Liver (tissue), 8 donors: ENCODE measurements at regions not wholly inside any gene's neighbourhood (a gene's known extent, or its start where the extent isn't known, plus 50 kb on each side); places are given as distances from the start of the nearest gene placed in this dataset.

Experiments
- DNase-seq: peaks from one replicate; pipeline ENCODE4 v3.0.0-alpha.2; 2017; ENCODE audit warnings: low spot score
- H3K27ac ChIP-seq, 2 donors: one replicate each; pipeline ENCODE4 v1.7.0; 2013; ENCODE audit warnings: inconsistent platforms in 2 of 2, low read length in 2 of 2, control low read depth in 1 of 2, low read depth in 1 of 2, mild to moderate bottlenecking in 1 of 2
- H3K27me3 ChIP-seq, 4 donors: one replicate each; pipeline versions ENCODE4 v1.6.1 to v1.7.0; 2013; ENCODE audit warnings: low read length in 3 of 4, inconsistent platforms in 1 of 4, mild to moderate bottlenecking in 1 of 4, moderate library complexity in 1 of 4; ENCODE audit not compliant: control insufficient read depth in 4 of 4, insufficient read depth in 4 of 4
- H3K36me3 ChIP-seq, 4 donors: one replicate each; pipeline versions ENCODE4 v1.6.1 to v1.7.0; 2013; ENCODE audit warnings: low read length in 3 of 4, mild to moderate bottlenecking in 3 of 4, low read depth in 1 of 4, moderate library complexity in 1 of 4; ENCODE audit not compliant: control insufficient read depth in 4 of 4, insufficient read depth in 3 of 4
- H3K4me1 ChIP-seq, 4 donors: one replicate each; pipeline versions ENCODE4 v1.6.1 to v1.7.0; 2013; ENCODE audit warnings: low read length in 3 of 4, mild to moderate bottlenecking in 3 of 4, moderate library complexity in 1 of 4; ENCODE audit not compliant: control insufficient read depth in 4 of 4, insufficient read depth in 4 of 4
- H3K4me3 ChIP-seq, 3 donors: one replicate each; pipeline versions ENCODE4 v1.6.1 to v1.7.0; 2013; ENCODE audit warnings: low read length in 3 of 3, control low read depth in 1 of 3, low read depth in 1 of 3, mild to moderate bottlenecking in 1 of 3
- H3K9ac ChIP-seq, 2 donors: one replicate each; pipeline ENCODE4 v1.7.0; 2013; ENCODE audit warnings: low read length in 2 of 2, mild to moderate bottlenecking in 2 of 2, moderate library complexity in 2 of 2, control low read depth in 1 of 2, low read depth in 1 of 2
- H3K9me3 ChIP-seq, 4 donors: one replicate each; pipeline versions ENCODE4 v1.6.1 to v1.7.0; 2013; ENCODE audit warnings: low read length in 3 of 4; ENCODE audit not compliant: control insufficient read depth in 4 of 4
- EGR1 ChIP-seq, 2 donors: IDR thresholded peaks; 2 replicates each; pipeline ENCODE4 v1.6.1; 2016 to 2018; ENCODE audit warnings: antibody characterized with exemption in 2 of 2, low read depth in 2 of 2
- FOXA1 ChIP-seq: IDR thresholded peaks from 2 replicates; pipeline ENCODE4 v1.6.1; 2016; ENCODE audit warnings: antibody characterized with exemption
- FOXA2 ChIP-seq: IDR thresholded peaks from 2 replicates; pipeline ENCODE4 v1.6.1; 2016; ENCODE audit warnings: antibody characterized with exemption
- GABPA ChIP-seq, 2 donors: IDR thresholded peaks in 1 of 2; conservative IDR thresholded peaks in 1 of 2; 2 replicates each; pipeline ENCODE4 v1.6.1; 2016; ENCODE audit warnings: antibody characterized with exemption in 2 of 2, mild to moderate bottlenecking in 1 of 2, moderate library complexity in 1 of 2
- HNF4A ChIP-seq, 2 donors: conservative IDR thresholded peaks; 2 replicates each; pipeline ENCODE4 v1.6.1; 2016; ENCODE audit warnings: antibody characterized with exemption in 2 of 2, mild to moderate bottlenecking in 2 of 2
- HNF4G ChIP-seq: IDR thresholded peaks from 2 replicates; pipeline ENCODE4 v1.6.1; 2016; ENCODE audit warnings: antibody characterized with exemption
- JUND ChIP-seq, 2 donors: IDR thresholded peaks; 2 replicates each; pipeline ENCODE4 v1.6.1; 2016; ENCODE audit warnings: antibody characterized with exemption in 2 of 2
- NR2F2 ChIP-seq: IDR thresholded peaks from 2 replicates; pipeline ENCODE4 v1.6.1; 2016; ENCODE audit warnings: antibody characterized with exemption
- RAD21 ChIP-seq, 2 donors: IDR thresholded peaks; 2 replicates each; pipeline ENCODE4 v1.6.1; 2016; ENCODE audit warnings: antibody characterized with exemption in 2 of 2, mild to moderate bottlenecking in 2 of 2
- RXRA ChIP-seq, 2 donors: IDR thresholded peaks; 2 replicates each; pipeline ENCODE4 v1.6.1; 2017 to 2018; ENCODE audit warnings: antibody characterized with exemption in 2 of 2, mild to moderate bottlenecking in 1 of 2
- SP1 ChIP-seq: IDR thresholded peaks from 2 replicates; pipeline ENCODE4 v1.6.1; 2018; ENCODE audit warnings: antibody characterized with exemption, mild to moderate bottlenecking
- TAF1 ChIP-seq: conservative IDR thresholded peaks from 2 replicates; pipeline ENCODE4 v1.6.1; 2016; ENCODE audit warnings: antibody characterized with exemption, mild to moderate bottlenecking
- YY1 ChIP-seq: IDR thresholded peaks from 2 replicates; pipeline ENCODE4 v1.6.1; 2016; ENCODE audit warnings: antibody characterized with exemption, mild to moderate bottlenecking
- WGBS: extraction: QIAGEN DNeasy Blood & Tissue Kit; methylation state at CpG from one replicate; pipeline ENCODE4 v1.1.7; 2013; 5-methylcytosine and 5-hydroxymethylcytosine counted together
- TF ChIP-seq, protein P1 (sequence below): IDR thresholded peaks from 2 replicates; pipeline ENCODE4 v1.6.1; 2016; ENCODE audit warnings: antibody characterized with exemption
- TF ChIP-seq, protein P2 (sequence below): IDR thresholded peaks from 2 replicates; pipeline ENCODE4 v1.6.1; 2016; ENCODE audit warnings: antibody characterized with exemption
- TF ChIP-seq, protein P3 (sequence below): IDR thresholded peaks from 2 replicates; pipeline ENCODE4 v1.6.1; 2016; ENCODE audit warnings: antibody characterized with exemption
- TF ChIP-seq, protein P4 (sequence below): fragments of 150-350 bp; IDR thresholded peaks from 2 replicates; pipeline ENCODE4 v1.5.1; 2017; ENCODE audit warnings: improper control_type of control experiment, low read depth, low read length; ENCODE audit not compliant: missing input control
- TF ChIP-seq, protein P5 (sequence below): IDR thresholded peaks from 2 replicates; pipeline ENCODE4 v1.6.1; 2016; ENCODE audit warnings: antibody characterized with exemption, mild to moderate bottlenecking
- donor health status: healthy.
- donor health status: healthy.
- donor health status: healthy.
- donor health status: healthy.
- donor health status: healthy.

DNA sequence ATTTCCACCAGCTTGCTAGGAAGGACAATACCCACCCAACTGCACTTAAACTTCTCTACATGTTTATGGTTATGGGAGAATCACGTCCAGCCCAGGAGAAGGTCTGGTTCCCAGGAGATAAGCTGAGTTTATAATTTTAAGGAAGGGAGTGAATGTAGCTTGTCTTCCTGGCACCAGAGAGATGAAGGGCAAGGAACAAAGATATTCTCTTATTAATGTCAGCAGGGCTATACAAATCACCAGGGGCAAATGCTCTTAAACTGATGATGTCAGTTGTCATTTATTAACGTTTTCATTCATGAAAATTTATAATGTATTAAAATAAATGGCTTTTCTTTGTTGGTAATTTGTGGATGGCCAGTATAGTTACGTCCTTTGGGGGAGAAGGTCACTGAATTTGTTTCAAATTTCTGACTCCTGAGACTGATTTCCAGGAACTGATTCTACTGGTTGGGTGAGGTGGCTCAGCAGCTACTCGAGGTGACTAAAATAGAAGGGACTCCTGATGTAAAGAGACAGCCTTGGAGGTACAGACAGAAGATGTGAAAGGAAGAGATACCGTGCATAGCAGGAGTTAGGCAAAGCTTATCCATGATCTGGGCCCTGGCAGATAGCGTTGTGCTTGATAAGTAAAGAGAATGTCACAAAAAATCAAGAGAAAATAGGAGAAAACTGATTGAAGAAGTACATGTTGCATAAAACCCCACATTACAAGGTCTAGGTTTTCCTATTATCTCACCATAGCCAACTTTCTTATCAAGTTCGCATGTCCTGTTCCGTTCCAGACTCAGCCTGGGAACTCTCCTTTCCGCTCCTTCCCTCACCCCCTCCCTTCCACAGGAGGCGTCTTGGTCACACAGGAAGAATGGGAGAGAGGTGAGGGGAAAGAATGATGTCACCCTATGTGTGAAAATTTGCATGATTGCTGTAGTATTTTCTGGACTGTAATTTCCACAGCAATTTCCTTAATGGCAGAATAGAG is 367.1 kb upstream of the FAR2 start:
- H3K27ac ChIP-seq: no peak overlapping the region
- no peaks in the 10 kb centered on the region for H3K27me3 ChIP-seq
- DNase-seq: no peak
- 60% methylated on average over 10 of the region's 10 CpGs for WGBS
- TF ChIP-seq FOXA1 (no peak), NR2F2 (no peak), JUND (IDR thresholded peaks at IDR 0.05) (no peak), YY1 (no peak), EGR1 (IDR thresholded peaks at IDR 0.05; ENCODE audit: low read depth in 2 of 2) (no peak), FOXA2 (no peak), HNF4A (conservative IDR thresholded peaks at IDR 0.05) (no peak), HNF4G (no peak), SP1 (no peak), RAD21 (IDR thresholded peaks at IDR 0.05) (no peak), RXRA (IDR thresholded peaks at IDR 0.05) (no peak), TAF1 (no peak), GABPA (IDR thresholded peaks at IDR 0.05 in 1 of 2, conservative IDR thresholded peaks at IDR 0.05 in 1 of 2) (no peak)
- TF ChIP-seq, protein P1, sequence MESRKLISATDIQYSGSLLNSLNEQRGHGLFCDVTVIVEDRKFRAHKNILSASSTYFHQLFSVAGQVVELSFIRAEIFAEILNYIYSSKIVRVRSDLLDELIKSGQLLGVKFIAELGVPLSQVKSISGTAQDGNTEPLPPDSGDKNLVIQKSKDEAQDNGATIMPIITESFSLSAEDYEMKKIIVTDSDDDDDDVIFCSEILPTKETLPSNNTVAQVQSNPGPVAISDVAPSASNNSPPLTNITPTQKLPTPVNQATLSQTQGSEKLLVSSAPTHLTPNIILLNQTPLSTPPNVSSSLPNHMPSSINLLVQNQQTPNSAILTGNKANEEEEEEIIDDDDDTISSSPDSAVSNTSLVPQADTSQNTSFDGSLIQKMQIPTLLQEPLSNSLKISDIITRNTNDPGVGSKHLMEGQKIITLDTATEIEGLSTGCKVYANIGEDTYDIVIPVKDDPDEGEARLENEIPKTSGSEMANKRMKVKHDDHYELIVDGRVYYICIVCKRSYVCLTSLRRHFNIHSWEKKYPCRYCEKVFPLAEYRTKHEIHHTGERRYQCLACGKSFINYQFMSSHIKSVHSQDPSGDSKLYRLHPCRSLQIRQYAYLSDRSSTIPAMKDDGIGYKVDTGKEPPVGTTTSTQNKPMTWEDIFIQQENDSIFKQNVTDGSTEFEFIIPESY: no peak
- TF ChIP-seq, protein P2, sequence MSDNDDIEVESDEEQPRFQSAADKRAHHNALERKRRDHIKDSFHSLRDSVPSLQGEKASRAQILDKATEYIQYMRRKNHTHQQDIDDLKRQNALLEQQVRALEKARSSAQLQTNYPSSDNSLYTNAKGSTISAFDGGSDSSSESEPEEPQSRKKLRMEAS: no peak
- TF ChIP-seq, protein P3, sequence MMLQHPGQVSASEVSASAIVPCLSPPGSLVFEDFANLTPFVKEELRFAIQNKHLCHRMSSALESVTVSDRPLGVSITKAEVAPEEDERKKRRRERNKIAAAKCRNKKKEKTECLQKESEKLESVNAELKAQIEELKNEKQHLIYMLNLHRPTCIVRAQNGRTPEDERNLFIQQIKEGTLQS: no peak
- TF ChIP-seq, protein P4, sequence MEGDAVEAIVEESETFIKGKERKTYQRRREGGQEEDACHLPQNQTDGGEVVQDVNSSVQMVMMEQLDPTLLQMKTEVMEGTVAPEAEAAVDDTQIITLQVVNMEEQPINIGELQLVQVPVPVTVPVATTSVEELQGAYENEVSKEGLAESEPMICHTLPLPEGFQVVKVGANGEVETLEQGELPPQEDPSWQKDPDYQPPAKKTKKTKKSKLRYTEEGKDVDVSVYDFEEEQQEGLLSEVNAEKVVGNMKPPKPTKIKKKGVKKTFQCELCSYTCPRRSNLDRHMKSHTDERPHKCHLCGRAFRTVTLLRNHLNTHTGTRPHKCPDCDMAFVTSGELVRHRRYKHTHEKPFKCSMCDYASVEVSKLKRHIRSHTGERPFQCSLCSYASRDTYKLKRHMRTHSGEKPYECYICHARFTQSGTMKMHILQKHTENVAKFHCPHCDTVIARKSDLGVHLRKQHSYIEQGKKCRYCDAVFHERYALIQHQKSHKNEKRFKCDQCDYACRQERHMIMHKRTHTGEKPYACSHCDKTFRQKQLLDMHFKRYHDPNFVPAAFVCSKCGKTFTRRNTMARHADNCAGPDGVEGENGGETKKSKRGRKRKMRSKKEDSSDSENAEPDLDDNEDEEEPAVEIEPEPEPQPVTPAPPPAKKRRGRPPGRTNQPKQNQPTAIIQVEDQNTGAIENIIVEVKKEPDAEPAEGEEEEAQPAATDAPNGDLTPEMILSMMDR: no peak
- TF ChIP-seq, protein P5, sequence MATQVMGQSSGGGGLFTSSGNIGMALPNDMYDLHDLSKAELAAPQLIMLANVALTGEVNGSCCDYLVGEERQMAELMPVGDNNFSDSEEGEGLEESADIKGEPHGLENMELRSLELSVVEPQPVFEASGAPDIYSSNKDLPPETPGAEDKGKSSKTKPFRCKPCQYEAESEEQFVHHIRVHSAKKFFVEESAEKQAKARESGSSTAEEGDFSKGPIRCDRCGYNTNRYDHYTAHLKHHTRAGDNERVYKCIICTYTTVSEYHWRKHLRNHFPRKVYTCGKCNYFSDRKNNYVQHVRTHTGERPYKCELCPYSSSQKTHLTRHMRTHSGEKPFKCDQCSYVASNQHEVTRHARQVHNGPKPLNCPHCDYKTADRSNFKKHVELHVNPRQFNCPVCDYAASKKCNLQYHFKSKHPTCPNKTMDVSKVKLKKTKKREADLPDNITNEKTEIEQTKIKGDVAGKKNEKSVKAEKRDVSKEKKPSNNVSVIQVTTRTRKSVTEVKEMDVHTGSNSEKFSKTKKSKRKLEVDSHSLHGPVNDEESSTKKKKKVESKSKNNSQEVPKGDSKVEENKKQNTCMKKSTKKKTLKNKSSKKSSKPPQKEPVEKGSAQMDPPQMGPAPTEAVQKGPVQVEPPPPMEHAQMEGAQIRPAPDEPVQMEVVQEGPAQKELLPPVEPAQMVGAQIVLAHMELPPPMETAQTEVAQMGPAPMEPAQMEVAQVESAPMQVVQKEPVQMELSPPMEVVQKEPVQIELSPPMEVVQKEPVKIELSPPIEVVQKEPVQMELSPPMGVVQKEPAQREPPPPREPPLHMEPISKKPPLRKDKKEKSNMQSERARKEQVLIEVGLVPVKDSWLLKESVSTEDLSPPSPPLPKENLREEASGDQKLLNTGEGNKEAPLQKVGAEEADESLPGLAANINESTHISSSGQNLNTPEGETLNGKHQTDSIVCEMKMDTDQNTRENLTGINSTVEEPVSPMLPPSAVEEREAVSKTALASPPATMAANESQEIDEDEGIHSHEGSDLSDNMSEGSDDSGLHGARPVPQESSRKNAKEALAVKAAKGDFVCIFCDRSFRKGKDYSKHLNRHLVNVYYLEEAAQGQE: no peak
- H3K9me3 ChIP-seq: no peaks in the 10 kb centered on the region
- no peaks in the 10 kb centered on the region for H3K4me1 ChIP-seq
- H3K36me3 ChIP-seq: no peaks in the 10 kb centered on the region
- H3K4me3 ChIP-seq: no peak overlapping the region
- H3K9ac ChIP-seq: no peak overlapping the region
